Transverse colon (tissue), 4 donors: ENCODE measurements at regions not wholly inside any gene's neighbourhood (a gene's known extent, or its start where the extent isn't known, plus 50 kb on each side); places are given as distances from the start of the nearest gene placed in this dataset.

Experiments used
- DNase-seq: peaks from one replicate; pipeline ENCODE4 v3.0.0-alpha.2; 2019
- H3K27ac ChIP-seq, 4 donors: fragments of 200-600 bp; sonication (generic); 2 replicates each; pipeline ENCODE4 v1.5.1; 2016 to 2018; ENCODE audit warnings: inconsistent platforms in 4 of 4
- H3K27me3 ChIP-seq: fragments of 200-600 bp; sonication (generic); 2 replicates; pipeline ENCODE4 v1.5.1; 2017; ENCODE audit warnings: inconsistent platforms
- H3K36me3 ChIP-seq, 4 donors: fragments of 200-600 bp; sonication (generic); 2 replicates each; pipeline ENCODE4 v1.5.1; 2017 to 2019; ENCODE audit warnings: inconsistent platforms in 4 of 4
- H3K4me1 ChIP-seq, 4 donors: fragments of 200-600 bp; sonication (generic); 2 replicates each; pipeline ENCODE4 v1.5.1; 2017 to 2020; ENCODE audit warnings: inconsistent platforms in 4 of 4
- H3K4me3 ChIP-seq, 4 donors: fragments of 200-600 bp; sonication (generic); 1 replicate in 1 of 4; 2 replicates in 3 of 4; pipeline versions ENCODE4 v1.5.1 to v1.6.1; 2017 to 2019; ENCODE audit warnings: inconsistent platforms in 4 of 4
- H3K9me3 ChIP-seq, 2 donors: fragments of 200-600 bp; sonication (generic); 2 replicates each; pipeline ENCODE4 v1.5.1; 2017 to 2019; ENCODE audit warnings: inconsistent platforms in 2 of 2
- EP300 ChIP-seq: sonication (generic); formaldehyde crosslinking; IDR thresholded peaks from one replicate; pipeline ENCODE4 v1.6.1; 2017; ENCODE audit warnings: antibody characterized with exemption, low read depth
- POLR2A ChIP-seq: fragments of 450-650 bp; IDR thresholded peaks from one replicate; pipeline ENCODE4 v1.6.1; 2016; ENCODE audit warnings: antibody characterized with exemption, mild to moderate bottlenecking, moderate library complexity
- POLR2AphosphoS5 ChIP-seq, 3 donors: sonication (generic); formaldehyde crosslinking; IDR thresholded peaks; one replicate each; pipeline ENCODE4 v1.6.1; 2016; ENCODE audit warnings: antibody characterized with exemption in 3 of 3
- WGBS, 2 donors: methylation state at CpG; one replicate each; pipeline ENCODE4 v1.1.5; 2018; ENCODE audit warnings: low coverage in 1 of 2; 5-methylcytosine and 5-hydroxymethylcytosine counted together
- in situ Hi-C, 4 donors: fragments of 200-750 bp; cut with MboI; loops; one replicate each; pipeline versions ENCODE4 v1.15.0 to v1.15.1; 2017; ENCODE audit warnings: low sequenced_read_pairs in 3 of 4, low pct_ligation_motif_present in 1 of 4, low pct_unique_long_range_greater_than_20kb in 1 of 4
- intact Hi-C: fragments of 100-400 bp; cut with DNase I; formaldehyde crosslinking; loops from one replicate; pipeline ENCODE4 v1.15.1; 2023; ENCODE audit warnings: low total_unique reads
- TF ChIP-seq, protein P1 (sequence below), 5 experiments: fragments of 200-600 bp in 3 of 5; fragments of 450-650 bp in 2 of 5; sonication (generic) in 3 of 5; IDR thresholded peaks; 1 replicate in 2 of 5; 2 replicates in 3 of 5; pipeline ENCODE4 v1.5.1; 2016 to 2017; ENCODE audit warnings: antibody characterized with exemption in 5 of 5, inconsistent platforms in 3 of 5, mild to moderate bottlenecking in 2 of 5, moderate library complexity in 1 of 5

DNA sequence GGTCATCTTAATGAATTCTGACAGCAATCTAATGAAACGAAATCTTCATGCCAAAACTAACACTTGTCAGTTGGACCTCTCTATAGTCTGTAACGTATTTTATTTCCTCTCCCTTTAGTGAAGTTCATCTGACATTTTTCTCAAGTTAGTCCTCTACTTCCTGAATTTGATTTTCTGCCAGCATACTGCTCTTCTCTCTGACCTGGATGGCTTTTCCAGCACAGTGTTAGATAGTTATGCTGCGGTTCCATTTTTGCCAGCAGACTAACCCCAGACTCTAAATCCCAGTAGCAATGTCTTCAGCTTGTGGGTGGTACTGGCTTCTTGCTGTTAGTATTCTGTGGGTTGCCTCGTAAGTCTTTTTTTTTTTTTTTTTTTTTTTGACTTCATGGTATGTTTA lies 146.7 kb upstream of the VEGFC start:
- Histone ChIP-seq H3K27ac (no peak overlapping the region), H3K27me3 (no peaks in the 10 kb centered on the region), H3K4me3 (no peak overlapping the region), H3K36me3 (no peaks in the 10 kb centered on the region), H3K4me1 (no peaks in the 10 kb centered on the region), H3K9me3 (no peaks in the 10 kb centered on the region)
- in situ Hi-C loops: no loop called here
- intact Hi-C loops: no loop called here
- 35 to 49% methylated on average over 3 to 4 of the region's 4 CpGs for WGBS, 2 donors
- TF ChIP-seq, protein P1, sequence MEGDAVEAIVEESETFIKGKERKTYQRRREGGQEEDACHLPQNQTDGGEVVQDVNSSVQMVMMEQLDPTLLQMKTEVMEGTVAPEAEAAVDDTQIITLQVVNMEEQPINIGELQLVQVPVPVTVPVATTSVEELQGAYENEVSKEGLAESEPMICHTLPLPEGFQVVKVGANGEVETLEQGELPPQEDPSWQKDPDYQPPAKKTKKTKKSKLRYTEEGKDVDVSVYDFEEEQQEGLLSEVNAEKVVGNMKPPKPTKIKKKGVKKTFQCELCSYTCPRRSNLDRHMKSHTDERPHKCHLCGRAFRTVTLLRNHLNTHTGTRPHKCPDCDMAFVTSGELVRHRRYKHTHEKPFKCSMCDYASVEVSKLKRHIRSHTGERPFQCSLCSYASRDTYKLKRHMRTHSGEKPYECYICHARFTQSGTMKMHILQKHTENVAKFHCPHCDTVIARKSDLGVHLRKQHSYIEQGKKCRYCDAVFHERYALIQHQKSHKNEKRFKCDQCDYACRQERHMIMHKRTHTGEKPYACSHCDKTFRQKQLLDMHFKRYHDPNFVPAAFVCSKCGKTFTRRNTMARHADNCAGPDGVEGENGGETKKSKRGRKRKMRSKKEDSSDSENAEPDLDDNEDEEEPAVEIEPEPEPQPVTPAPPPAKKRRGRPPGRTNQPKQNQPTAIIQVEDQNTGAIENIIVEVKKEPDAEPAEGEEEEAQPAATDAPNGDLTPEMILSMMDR (IDR thresholded peaks at IDR 0.05): no peak
- TF ChIP-seq POLR2A: no peak
- TF ChIP-seq EP300: no peak
- no peak for TF ChIP-seq POLR2AphosphoS5 (IDR thresholded peaks at IDR 0.05)
- no peak for DNase-seq

DNA sequence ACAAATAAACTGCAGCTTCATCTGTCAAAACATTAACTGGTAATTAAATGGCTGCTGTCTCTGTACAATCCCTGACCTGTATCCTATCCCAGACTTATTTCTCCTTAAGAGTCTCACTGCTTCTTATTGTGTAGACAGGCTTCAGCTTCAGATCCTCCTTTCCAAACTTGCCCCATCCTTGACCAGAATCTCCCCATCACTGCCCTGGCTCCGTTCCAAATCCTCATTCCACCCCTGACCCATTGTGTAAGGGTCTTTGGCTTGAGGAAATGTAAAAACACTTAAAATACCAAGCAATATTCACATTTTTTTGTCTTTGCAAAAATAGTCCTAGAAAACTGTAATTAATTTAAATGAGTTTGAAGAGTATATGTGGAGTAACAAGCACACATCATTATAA lies 152.6 kb upstream of the VEGFC start:
- H3K27me3 ChIP-seq: no peaks in the 10 kb centered on the region
- no peaks in the 10 kb centered on the region for H3K36me3 ChIP-seq
- in situ Hi-C loops (no loop called here), intact Hi-C loops (no loop called here)
- no peaks in the 10 kb centered on the region for H3K9me3 ChIP-seq
- H3K27ac ChIP-seq: no peak overlapping the region
- no peaks in the 10 kb centered on the region for H3K4me1 ChIP-seq
- WGBS, 2 donors: 0% methylated on average over 1 of the region's 1 CpG
- H3K4me3 ChIP-seq: no peak overlapping the region
- no peak for TF ChIP-seq POLR2A
- TF ChIP-seq POLR2AphosphoS5 (IDR thresholded peaks at IDR 0.05): no peak
- no peak for TF ChIP-seq EP300
- TF ChIP-seq, protein P1 (IDR thresholded peaks at IDR 0.05): no peak
- no peak for DNase-seq

DNA sequence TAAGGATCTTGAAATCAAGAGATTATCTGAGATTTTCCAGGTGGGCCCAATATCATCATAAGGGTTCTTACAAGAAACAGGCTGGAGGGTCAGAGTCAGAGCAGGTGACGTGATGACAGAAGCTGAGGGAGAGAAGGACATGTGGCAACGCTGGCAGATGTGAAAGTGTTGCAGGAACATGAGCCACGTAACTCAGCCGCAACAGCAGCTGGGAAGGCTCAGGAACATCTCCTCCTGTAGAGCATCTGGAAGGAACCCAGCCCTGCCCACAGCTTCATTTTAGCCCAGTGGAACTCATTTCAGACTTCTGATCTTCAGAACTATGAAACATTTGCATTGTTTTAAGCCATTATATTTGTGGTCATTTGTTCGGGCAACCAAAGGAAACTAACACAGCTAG lies 156.3 kb upstream of the VEGFC start:
- no peak overlapping the region for H3K27ac ChIP-seq
- no peaks in the 10 kb centered on the region for H3K27me3 ChIP-seq
- no peaks in the 10 kb centered on the region for H3K9me3 ChIP-seq
- in situ Hi-C loops: no loop called here
- H3K4me1 ChIP-seq: no peaks in the 10 kb centered on the region
- no peaks in the 10 kb centered on the region for H3K36me3 ChIP-seq
- TF ChIP-seq, protein P1 (IDR thresholded peaks at IDR 0.05): no peak
- TF ChIP-seq EP300: no peak
- TF ChIP-seq POLR2A: no peak
- no peak for TF ChIP-seq POLR2AphosphoS5 (IDR thresholded peaks at IDR 0.05)
- WGBS, 2 donors: 74 to 79% methylated on average over 2 to 5 of the region's 5 CpGs
- H3K4me3 ChIP-seq: no peak overlapping the region
- DNase-seq: no peak
- intact Hi-C loops: no loop called here

DNA sequence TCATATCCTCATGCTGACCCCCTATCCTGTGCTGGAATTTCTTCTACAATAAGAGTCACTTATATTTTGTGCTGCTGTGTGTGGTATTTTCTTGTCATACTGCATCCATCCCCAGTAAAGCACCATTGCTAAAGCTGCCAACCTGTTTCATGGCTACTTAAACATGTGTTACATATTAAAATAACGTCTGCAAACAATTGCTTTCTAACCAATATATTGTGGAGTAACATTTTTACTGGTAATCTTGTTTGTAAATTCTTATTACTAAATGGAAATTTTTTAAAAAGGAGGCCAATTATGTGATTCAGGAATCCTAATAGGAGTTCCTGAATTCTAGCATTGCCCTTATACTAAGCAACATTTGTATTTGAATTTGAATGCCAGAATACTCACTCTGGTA lies 160.3 kb upstream of the VEGFC start:
- WGBS, 2 donors: 75 to 83% methylated on average over 1 of the region's 1 CpG
- no peaks in the 10 kb centered on the region for H3K4me1 ChIP-seq
- no peaks in the 10 kb centered on the region for H3K27me3 ChIP-seq
- H3K27ac ChIP-seq: no peak overlapping the region
- TF ChIP-seq POLR2A: no peak
- TF ChIP-seq, protein P1 (IDR thresholded peaks at IDR 0.05): no peak
- no peak for TF ChIP-seq POLR2AphosphoS5 (IDR thresholded peaks at IDR 0.05)
- TF ChIP-seq EP300: no peak
- in situ Hi-C loops: no loop called here
- no peaks in the 10 kb centered on the region for H3K9me3 ChIP-seq
- H3K36me3 ChIP-seq: no peaks in the 10 kb centered on the region
- DNase-seq: no peak
- H3K4me3 ChIP-seq: no peak overlapping the region
- intact Hi-C loops: no loop called here
